AG09319 (cell line): ENCODE measurements at regions not wholly inside any gene's neighbourhood (a gene's known extent, or its start where the extent isn't known, plus 50 kb on each side); places are given as distances from the start of the nearest gene placed in this dataset.

Source experiments
- DNase-seq: peaks from one replicate; pipeline ENCODE4 v3.0.0-alpha.2; 2010; ENCODE audit warnings: low read depth; ENCODE audit errors: extremely low read depth
- TF ChIP-seq, protein P1 (sequence below): IDR thresholded peaks from 2 replicates; pipeline ENCODE4 v1.5.1; 2011; ENCODE audit warnings: low read depth, mild to moderate bottlenecking, inconsistent platforms, low read length, moderate library complexity

DNA sequence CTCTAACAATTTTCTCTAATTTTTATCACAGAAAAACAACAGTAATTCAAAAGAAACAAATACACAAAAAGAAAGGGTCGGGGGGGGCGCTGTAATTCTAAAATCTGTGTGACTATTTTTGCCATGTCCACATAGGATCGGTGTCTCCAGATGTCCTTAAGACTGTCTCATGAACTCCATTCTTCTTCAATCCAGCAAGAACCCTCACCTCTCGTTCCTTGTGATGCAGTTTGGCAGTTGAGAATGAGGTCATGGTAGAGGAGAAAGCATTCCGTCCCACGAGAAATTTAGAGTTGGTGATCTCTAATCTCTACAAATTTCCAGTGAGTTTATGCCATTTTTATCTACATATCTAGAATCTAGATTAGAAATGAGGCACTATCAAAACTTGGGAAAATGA, 394.7 kb downstream of the TFEC start:
- TF ChIP-seq, protein P1, sequence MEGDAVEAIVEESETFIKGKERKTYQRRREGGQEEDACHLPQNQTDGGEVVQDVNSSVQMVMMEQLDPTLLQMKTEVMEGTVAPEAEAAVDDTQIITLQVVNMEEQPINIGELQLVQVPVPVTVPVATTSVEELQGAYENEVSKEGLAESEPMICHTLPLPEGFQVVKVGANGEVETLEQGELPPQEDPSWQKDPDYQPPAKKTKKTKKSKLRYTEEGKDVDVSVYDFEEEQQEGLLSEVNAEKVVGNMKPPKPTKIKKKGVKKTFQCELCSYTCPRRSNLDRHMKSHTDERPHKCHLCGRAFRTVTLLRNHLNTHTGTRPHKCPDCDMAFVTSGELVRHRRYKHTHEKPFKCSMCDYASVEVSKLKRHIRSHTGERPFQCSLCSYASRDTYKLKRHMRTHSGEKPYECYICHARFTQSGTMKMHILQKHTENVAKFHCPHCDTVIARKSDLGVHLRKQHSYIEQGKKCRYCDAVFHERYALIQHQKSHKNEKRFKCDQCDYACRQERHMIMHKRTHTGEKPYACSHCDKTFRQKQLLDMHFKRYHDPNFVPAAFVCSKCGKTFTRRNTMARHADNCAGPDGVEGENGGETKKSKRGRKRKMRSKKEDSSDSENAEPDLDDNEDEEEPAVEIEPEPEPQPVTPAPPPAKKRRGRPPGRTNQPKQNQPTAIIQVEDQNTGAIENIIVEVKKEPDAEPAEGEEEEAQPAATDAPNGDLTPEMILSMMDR, result no peak
- DNase-seq, result no peak

DNA sequence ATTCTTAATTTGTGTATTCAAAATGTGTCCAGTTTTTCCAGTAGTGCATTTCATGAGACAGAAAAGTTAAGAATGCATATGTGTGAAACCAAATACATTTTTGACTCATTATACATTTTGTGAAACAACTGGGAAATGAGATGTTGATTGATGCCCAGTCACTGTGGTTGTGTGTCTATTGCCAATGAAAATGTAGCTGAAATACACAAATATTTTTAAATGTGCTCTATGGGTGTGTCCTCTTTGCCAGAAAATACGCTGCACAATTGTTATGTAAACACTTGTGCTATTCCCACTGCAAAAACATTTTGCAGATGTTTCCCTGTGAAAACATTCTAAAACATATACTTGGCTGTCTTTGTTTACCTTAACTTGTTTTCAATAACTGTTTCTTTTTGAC, 395.2 kb downstream of the TFEC start:
- TF ChIP-seq, protein P1, result no peak
- peak; percentile 23 for DNase-seq

DNA sequence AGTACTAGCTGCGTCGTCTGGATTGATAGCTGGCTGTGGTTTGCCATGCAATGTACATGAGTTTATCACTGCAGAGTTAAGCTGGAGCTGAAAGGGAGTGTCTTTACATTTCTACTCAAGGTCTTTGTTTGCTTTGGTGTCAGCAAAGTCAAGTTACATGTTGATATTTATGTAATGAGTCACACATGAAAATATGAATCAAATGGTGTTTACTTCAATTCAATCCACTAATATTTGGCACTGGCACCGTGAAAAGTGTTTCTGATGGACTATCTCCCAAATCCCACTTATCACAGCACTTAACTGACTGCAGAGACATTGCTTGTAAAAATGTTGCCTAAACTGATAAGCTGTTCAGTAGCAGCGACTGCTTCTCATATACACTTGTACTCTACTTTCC, 395.9 kb downstream of the TFEC start:
- TF ChIP-seq, protein P1, result no peak
- no peak for DNase-seq

DNA sequence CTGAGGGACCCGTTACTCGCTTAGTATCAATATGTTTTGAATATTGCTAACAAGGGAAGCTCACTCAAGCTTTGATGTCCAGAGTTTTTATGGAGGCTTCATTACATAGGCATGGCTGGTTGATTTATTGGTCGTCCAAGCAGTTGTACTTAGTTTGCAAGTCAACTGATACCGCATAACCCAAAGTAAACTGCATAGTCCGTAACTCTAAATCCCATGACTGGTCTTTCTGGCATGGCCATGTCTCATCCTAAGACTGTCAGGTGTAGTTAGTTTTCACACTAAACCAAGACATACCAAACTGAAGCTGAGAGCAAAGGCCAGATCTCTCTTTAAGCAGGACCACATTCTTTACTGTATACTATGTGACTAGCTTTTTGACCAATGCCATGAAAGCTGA, 397.9 kb downstream of the TFEC start:
- TF ChIP-seq, protein P1, result no peak
- DNase-seq, result no peak

DNA sequence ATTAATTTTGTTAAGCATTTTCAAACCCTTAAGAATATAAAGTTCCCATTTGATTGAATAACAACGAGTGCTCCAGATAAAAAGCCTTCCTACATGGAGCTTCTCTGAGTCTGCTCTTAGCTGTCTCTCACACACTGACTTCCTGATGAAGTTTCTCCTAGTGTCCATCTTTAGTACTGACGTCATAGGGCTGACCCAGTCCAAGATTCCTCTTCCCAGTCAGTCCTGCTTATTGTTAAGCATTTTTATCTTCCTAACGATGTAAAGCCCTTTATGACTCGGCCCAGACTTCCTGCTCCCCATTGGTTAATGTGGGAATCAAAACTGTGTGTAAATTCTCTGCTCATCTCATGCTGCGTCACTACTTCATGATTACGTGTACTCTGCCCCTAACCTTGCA, 398.8 kb downstream of the TFEC start:
- TF ChIP-seq, protein P1, result no peak
- DNase-seq, result no peak

DNA sequence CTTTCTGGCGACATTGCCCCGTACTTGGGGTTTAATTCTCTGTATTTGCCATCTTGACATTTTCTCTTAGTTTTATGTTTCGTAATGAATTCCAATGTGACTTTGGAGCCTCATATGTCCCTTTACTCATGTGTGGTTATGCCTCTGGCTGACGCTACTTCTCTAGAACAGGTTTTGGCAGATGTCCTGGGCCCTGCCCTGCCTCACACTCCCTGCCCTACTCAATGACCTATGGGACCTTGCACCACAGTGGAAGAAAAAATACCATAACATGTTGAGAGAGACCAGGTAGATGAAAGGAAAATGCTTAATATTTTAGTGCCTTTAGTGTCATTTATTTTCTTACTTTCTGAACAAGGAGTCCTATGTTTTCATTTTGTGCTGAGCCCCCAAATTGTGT, 400.5 kb downstream of the TFEC start:
- DNase-seq, result no peak
- TF ChIP-seq, protein P1, result no peak

DNA sequence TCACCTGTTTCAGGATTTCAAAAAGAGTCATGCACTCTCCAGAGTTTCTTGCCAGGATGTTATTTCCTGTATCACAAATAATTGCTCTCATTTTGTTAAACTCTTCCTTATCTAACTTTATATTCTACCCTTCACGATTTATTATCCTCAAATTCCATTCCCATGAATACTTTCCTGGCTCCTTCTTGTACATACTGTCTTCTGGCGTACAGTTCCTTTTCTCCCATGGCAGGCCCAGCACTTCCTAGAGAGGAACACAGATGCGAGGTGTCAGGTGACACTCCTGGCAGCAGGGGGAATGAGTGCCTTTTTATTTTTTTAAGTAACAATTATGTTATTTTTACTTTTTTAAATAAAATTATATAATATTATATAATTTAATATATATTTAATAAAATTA, 411.9 kb downstream of the TFEC start:
- TF ChIP-seq, protein P1, result no peak
- peak; percentile 4 for DNase-seq
